ENCODE measurements at regions not wholly inside any gene's neighbourhood (a gene's known extent, or its start where the extent isn't known, plus 50 kb on each side); places are given as distances from the start of the nearest gene placed in this dataset.

GRCh38 chr17:33421933-33422332 is 128.8 kb upstream of the ASIC2 start:
- Mint-ChIP-seq H3K27ac (ENCODE audit: unreplicated experiment) (no peak overlapping the region), H3K4me3 (ENCODE audit: unreplicated experiment) (no peak overlapping the region), H3K36me3 (ENCODE audit: unreplicated experiment) (no peaks in the 10 kb centered on the region), H3K9me3 (ENCODE audit: unreplicated experiment) (peaks cover 40% of the 10 kb centered on the region), H3K27me3 (ENCODE audit: unreplicated experiment) (no peaks in the 10 kb centered on the region), H3K4me1 (ENCODE audit: unreplicated experiment) (no peaks in the 10 kb centered on the region)
- no peak for TF ChIP-seq CTCF (IDR thresholded peaks at IDR 0.05)
- no peak for DNase-seq (ENCODE audit: extremely low spot score, unreplicated experiment)

GRCh38 chr17:33433581-33433980 is 140.5 kb upstream of the ASIC2 start:
- H3K4me1 Mint-ChIP-seq (ENCODE audit: unreplicated experiment): no peaks in the 10 kb centered on the region
- no peak overlapping the region for H3K4me3 Mint-ChIP-seq (ENCODE audit: unreplicated experiment)
- TF ChIP-seq CTCF (IDR thresholded peaks at IDR 0.05): no peak
- DNase-seq (ENCODE audit: extremely low spot score, unreplicated experiment): no peak
- H3K36me3 Mint-ChIP-seq (ENCODE audit: unreplicated experiment): peaks cover 2% of the 10 kb centered on the region
- H3K27ac Mint-ChIP-seq (ENCODE audit: unreplicated experiment): no peak overlapping the region
- peaks cover 34% of the 10 kb centered on the region for H3K9me3 Mint-ChIP-seq (ENCODE audit: unreplicated experiment)
- H3K27me3 Mint-ChIP-seq (ENCODE audit: unreplicated experiment): no peaks in the 10 kb centered on the region

GRCh38 chr17:33434841-33435240 is 141.7 kb upstream of the ASIC2 start:
- no peak overlapping the region for H3K4me3 Mint-ChIP-seq (ENCODE audit: unreplicated experiment)
- DNase-seq (ENCODE audit: extremely low spot score, unreplicated experiment): no peak
- H3K27ac Mint-ChIP-seq (ENCODE audit: unreplicated experiment): no peak overlapping the region
- no peaks in the 10 kb centered on the region for H3K27me3 Mint-ChIP-seq (ENCODE audit: unreplicated experiment)
- H3K9me3 Mint-ChIP-seq (ENCODE audit: unreplicated experiment): peaks cover 34% of the 10 kb centered on the region
- TF ChIP-seq CTCF (IDR thresholded peaks at IDR 0.05): no peak
- H3K4me1 Mint-ChIP-seq (ENCODE audit: unreplicated experiment): no peaks in the 10 kb centered on the region
- peaks cover 2% of the 10 kb centered on the region for H3K36me3 Mint-ChIP-seq (ENCODE audit: unreplicated experiment)

- H3K36me3 Mint-ChIP-seq (ENCODE audit: unreplicated experiment): peaks cover 2% of the 10 kb centered on the region
- H3K9me3 Mint-ChIP-seq (ENCODE audit: unreplicated experiment): peaks cover 34% of the 10 kb centered on the region
- DNase-seq (ENCODE audit: extremely low spot score, unreplicated experiment): no peak
- H3K27ac Mint-ChIP-seq (ENCODE audit: unreplicated experiment): no peak overlapping the region
- H3K27me3 Mint-ChIP-seq (ENCODE audit: unreplicated experiment): no peaks in the 10 kb centered on the region
- H3K4me1 Mint-ChIP-seq (ENCODE audit: unreplicated experiment): no peaks in the 10 kb centered on the region
- no peak for TF ChIP-seq CTCF (IDR thresholded peaks at IDR 0.05)
- H3K4me3 Mint-ChIP-seq (ENCODE audit: unreplicated experiment): no peak overlapping the region
Measured at GRCh38 chr17:33435721-33436301, 142.7 kb upstream of the ASIC2 start.

- Mint-ChIP-seq H3K4me1 (ENCODE audit: unreplicated experiment) (no peaks in the 10 kb centered on the region), H3K4me3 (ENCODE audit: unreplicated experiment) (no peak overlapping the region), H3K9me3 (ENCODE audit: unreplicated experiment) (peaks cover 29% of the 10 kb centered on the region)
Measured at GRCh38 chr17:33436321-33436720, 143.2 kb upstream of the ASIC2 start.

More at GRCh38 chr17:33436321-33436720, 143.2 kb upstream of the ASIC2 start:
- no peak for TF ChIP-seq CTCF (IDR thresholded peaks at IDR 0.05)
- H3K27ac Mint-ChIP-seq (ENCODE audit: unreplicated experiment): no peak overlapping the region
- no peaks in the 10 kb centered on the region for H3K27me3 Mint-ChIP-seq (ENCODE audit: unreplicated experiment)
- DNase-seq (ENCODE audit: extremely low spot score, unreplicated experiment): no peak
- H3K36me3 Mint-ChIP-seq (ENCODE audit: unreplicated experiment): peaks cover 2% of the 10 kb centered on the region

Data from osteocyte (in vitro differentiated cells).